CD4-positive, alpha-beta T cell (primary cell): ENCODE measurements at regions not wholly inside any gene's neighbourhood (a gene's known extent, or its start where the extent isn't known, plus 50 kb on each side); places are given as distances from the start of the nearest gene placed in this dataset.

ENCODE experiments used
- ATAC-seq: fragments of 200-7000 bp; cut with Tn5 transposase; one replicate; pipeline ENCODE4 v1.10.0; 2022; ENCODE audit warnings: mild to moderate bottlenecking; ENCODE audit not compliant: poor library complexity
- CTCF ChIA-PET: fragments of 350-600 bp; sonication (Branson Sonifier 250); formaldehyde crosslinking; loops from one replicate; lab custom pipeline; 2021; ENCODE audit warnings: antibody characterized with exemption, inconsistent platforms; lab: Charles Lee
- POLR2A ChIA-PET: fragments of 350-600 bp; sonication (Branson Sonifier 250); formaldehyde crosslinking; loops from one replicate; lab custom pipeline; 2021; ENCODE audit warnings: antibody characterized with exemption, inconsistent platforms; lab: Charles Lee
- DNase-seq, 14 experiments: peaks; one replicate each; pipeline ENCODE4 v3.0.0-alpha.2; 2013 to 2020; ENCODE audit warnings: mixed read lengths in 2 of 14
- H3K27ac ChIP-seq, 2 donors: one replicate each; pipeline versions ENCODE4 v1.5.1 to v1.7.0; 2013; ENCODE audit warnings: low read length in 2 of 2, low read depth in 1 of 2, mild to moderate bottlenecking in 1 of 2
- H3K27me3 ChIP-seq, 2 experiments: 1 replicate in 1 of 2; 2 replicates in 1 of 2; pipeline versions ENCODE4 v1.6.1 to v1.7.0; 2013; ENCODE audit warnings: low read length in 2 of 2, control low read depth in 1 of 2, mild to moderate bottlenecking in 1 of 2, moderate library complexity in 1 of 2; ENCODE audit not compliant: insufficient read depth in 2 of 2, control insufficient read depth in 1 of 2
- H3K36me3 ChIP-seq: one replicate; pipeline ENCODE4 v1.6.1; 2013; ENCODE audit warnings: low read length, control low read depth; ENCODE audit not compliant: insufficient read depth
- H3K4me1 ChIP-seq: one replicate; pipeline ENCODE4 v1.6.1; 2013; ENCODE audit warnings: low read length, control low read depth; ENCODE audit not compliant: insufficient read depth
- H3K4me3 ChIP-seq: one replicate; pipeline ENCODE4 v1.5.1; 2013; ENCODE audit warnings: mild to moderate bottlenecking, low read length, moderate library complexity
- H3K9me3 ChIP-seq, 2 experiments: 1 replicate in 1 of 2; 2 replicates in 1 of 2; pipeline versions ENCODE4 v1.6.1 to v1.7.0; 2013; ENCODE audit warnings: low read length in 2 of 2, mild to moderate bottlenecking in 2 of 2, control low read depth in 1 of 2, moderate library complexity in 1 of 2; ENCODE audit not compliant: control insufficient read depth in 1 of 2, insufficient read depth in 1 of 2
- H3K27ac Mint-ChIP-seq: one replicate; pipeline ENCODE4 v1.8.0; 2020; ENCODE audit warnings: mixed read lengths
- H3K27me3 Mint-ChIP-seq: one replicate; pipeline ENCODE4 v1.8.0; 2021; ENCODE audit warnings: mixed read lengths
- H3K36me3 Mint-ChIP-seq: one replicate; pipeline ENCODE4 v1.8.0; 2021; ENCODE audit warnings: low read depth, mixed read lengths
- H3K4me1 Mint-ChIP-seq: one replicate; pipeline ENCODE4 v1.8.0; 2021; ENCODE audit warnings: low read depth, mixed read lengths
- H3K4me3 Mint-ChIP-seq: one replicate; pipeline ENCODE4 v1.8.0; 2020; ENCODE audit warnings: mild to moderate bottlenecking, mixed read lengths
- H3K9me3 Mint-ChIP-seq: one replicate; pipeline ENCODE4 v1.8.0; 2020; ENCODE audit warnings: mixed read lengths
- intact Hi-C, 2 experiments: fragments of 100-400 bp; cut with DNase I in 1 of 2; cut with micrococcal nuclease in 1 of 2; formaldehyde crosslinking; loops; one replicate each; pipeline versions ENCODE4 v1.15.1 to v1.9.0; 2023 to 2025; cut with DNase I, micrococcal nuclease
- TF ChIP-seq, protein P1 (sequence below): fragments of 200-600 bp; IDR thresholded peaks from one replicate; pipeline ENCODE4 v1.8.0; 2022; ENCODE audit warnings: antibody characterized with exemption, mild to moderate bottlenecking

- no peaks in the 10 kb centered on the region for H3K36me3 ChIP-seq
- POLR2A ChIA-PET = no interaction called here
- H3K36me3 Mint-ChIP-seq = no peaks in the 10 kb centered on the region
- TF ChIP-seq, protein P1, sequence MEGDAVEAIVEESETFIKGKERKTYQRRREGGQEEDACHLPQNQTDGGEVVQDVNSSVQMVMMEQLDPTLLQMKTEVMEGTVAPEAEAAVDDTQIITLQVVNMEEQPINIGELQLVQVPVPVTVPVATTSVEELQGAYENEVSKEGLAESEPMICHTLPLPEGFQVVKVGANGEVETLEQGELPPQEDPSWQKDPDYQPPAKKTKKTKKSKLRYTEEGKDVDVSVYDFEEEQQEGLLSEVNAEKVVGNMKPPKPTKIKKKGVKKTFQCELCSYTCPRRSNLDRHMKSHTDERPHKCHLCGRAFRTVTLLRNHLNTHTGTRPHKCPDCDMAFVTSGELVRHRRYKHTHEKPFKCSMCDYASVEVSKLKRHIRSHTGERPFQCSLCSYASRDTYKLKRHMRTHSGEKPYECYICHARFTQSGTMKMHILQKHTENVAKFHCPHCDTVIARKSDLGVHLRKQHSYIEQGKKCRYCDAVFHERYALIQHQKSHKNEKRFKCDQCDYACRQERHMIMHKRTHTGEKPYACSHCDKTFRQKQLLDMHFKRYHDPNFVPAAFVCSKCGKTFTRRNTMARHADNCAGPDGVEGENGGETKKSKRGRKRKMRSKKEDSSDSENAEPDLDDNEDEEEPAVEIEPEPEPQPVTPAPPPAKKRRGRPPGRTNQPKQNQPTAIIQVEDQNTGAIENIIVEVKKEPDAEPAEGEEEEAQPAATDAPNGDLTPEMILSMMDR = no peak
- H3K4me1 Mint-ChIP-seq = no peaks in the 10 kb centered on the region
- no peak overlapping the region for H3K4me3 ChIP-seq
- no peak overlapping the region for H3K4me3 Mint-ChIP-seq
- ATAC-seq = no peak
- CTCF ChIA-PET = interaction anchor here (0.6 kb wide), 3 partner anchors 15 to 1004 kb away, joined by 3 to 5 read pairs (median 3); no protein-coding TSS in a partner anchor
- no peaks in the 10 kb centered on the region for H3K9me3 ChIP-seq
- H3K27ac Mint-ChIP-seq = no peak overlapping the region
- no peaks in the 10 kb centered on the region for H3K27me3 Mint-ChIP-seq
- no peak overlapping the region for H3K27ac ChIP-seq
- no peaks in the 10 kb centered on the region for H3K9me3 Mint-ChIP-seq
- H3K27me3 ChIP-seq = no peaks in the 10 kb centered on the region
- intact Hi-C loops = no loop called here
- H3K4me1 ChIP-seq = no peaks in the 10 kb centered on the region
- no peak for DNase-seq
Measured at GRCh38 chr6:121521164-121521555, 85.7 kb downstream of the GJA1 start.

DNA sequence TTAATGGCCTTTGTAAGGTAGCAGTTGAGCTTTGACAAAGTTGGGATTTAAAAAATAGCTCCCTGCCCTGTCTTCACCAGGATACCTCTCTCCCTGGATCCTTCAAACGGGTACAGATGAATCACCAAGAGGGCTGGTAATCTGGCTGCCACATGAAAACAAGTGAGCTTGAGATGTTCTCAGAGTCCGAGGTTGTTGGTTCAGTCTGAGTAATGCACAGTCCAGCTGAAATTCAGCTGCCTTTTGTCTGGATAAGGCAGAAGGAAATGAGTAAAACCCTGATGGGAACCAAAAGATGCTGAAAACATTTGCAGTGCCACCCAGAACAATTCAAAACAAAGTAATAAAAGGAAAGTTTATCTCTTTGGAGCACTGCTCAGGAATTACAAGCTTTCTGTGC, 86.8 kb downstream of the GJA1 start:
- Mint-ChIP-seq H3K27me3 (no peaks in the 10 kb centered on the region), H3K4me3 (no peak overlapping the region), H3K36me3 (no peaks in the 10 kb centered on the region), H3K4me1 (no peaks in the 10 kb centered on the region), H3K9me3 (no peaks in the 10 kb centered on the region), H3K27ac (no peak overlapping the region)
- ChIA-PET CTCF (no interaction called here), POLR2A (no interaction called here)
- Histone ChIP-seq H3K36me3 (no peaks in the 10 kb centered on the region), H3K9me3 (no peaks in the 10 kb centered on the region), H3K4me3 (no peak overlapping the region), H3K27me3 (no peaks in the 10 kb centered on the region), H3K27ac (no peak overlapping the region), H3K4me1 (no peaks in the 10 kb centered on the region)
- no peak for DNase-seq
- TF ChIP-seq, protein P1 = no peak
- no peak for ATAC-seq
- intact Hi-C loops = no loop called here

DNA sequence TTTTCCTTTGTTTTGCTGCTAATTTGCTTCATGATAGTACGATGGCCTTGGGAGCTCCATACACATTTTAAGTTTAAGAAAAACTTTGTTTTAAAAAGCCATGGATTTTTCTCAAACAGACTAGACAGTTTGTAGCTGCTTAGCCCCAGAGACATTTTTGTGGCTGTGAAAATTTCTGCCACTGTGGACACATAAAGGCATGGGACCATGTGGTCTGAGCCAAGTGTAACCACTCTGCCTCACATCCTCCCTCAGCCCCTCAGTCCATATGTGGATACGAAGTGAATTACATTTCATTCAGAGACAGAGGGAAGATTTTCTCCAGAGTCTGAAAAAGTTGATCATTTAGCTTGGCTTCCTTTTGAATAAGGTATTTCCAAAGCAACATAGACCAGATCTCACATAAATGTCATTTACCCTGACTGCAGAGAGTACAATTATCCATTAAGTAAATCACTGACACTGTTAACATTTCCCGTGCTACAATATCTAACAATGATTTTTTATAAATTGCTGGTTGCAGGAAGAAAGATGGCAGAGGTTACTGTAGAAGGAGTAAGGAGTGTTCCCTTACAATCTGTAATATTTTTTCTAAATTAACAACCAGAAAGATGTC, 87.4 kb downstream of the GJA1 start:
- Mint-ChIP-seq H3K4me3 (no peak overlapping the region), H3K27ac (no peak overlapping the region), H3K4me1 (no peaks in the 10 kb centered on the region), H3K36me3 (no peaks in the 10 kb centered on the region), H3K9me3 (no peaks in the 10 kb centered on the region), H3K27me3 (no peaks in the 10 kb centered on the region)
- POLR2A ChIA-PET = no interaction called here
- TF ChIP-seq, protein P1 = no peak
- intact Hi-C loops = no loop called here
- H3K36me3 ChIP-seq = no peaks in the 10 kb centered on the region
- no peaks in the 10 kb centered on the region for H3K27me3 ChIP-seq
- H3K4me1 ChIP-seq = no peaks in the 10 kb centered on the region
- ATAC-seq (no peak), DNase-seq (no peak)
- no peak overlapping the region for H3K4me3 ChIP-seq
- no peak overlapping the region for H3K27ac ChIP-seq
- CTCF ChIA-PET = no interaction called here
- no peaks in the 10 kb centered on the region for H3K9me3 ChIP-seq
